IPS-18c (cell line): ENCODE measurements at regions not wholly inside any gene's neighbourhood (a gene's known extent, or its start where the extent isn't known, plus 50 kb on each side); places are given as distances from the start of the nearest gene placed in this dataset.

Experiments used
- H3K4me3 ChIP-seq: 2 replicates; pipeline ENCODE4 v1.7.0; 2013; ENCODE audit warnings: low read depth, mild to moderate bottlenecking, low read length, moderate library complexity; ENCODE audit not compliant: insufficient read depth
- H3K9me3 ChIP-seq: one replicate; pipeline ENCODE4 v1.6.1; 2013; ENCODE audit warnings: mild to moderate bottlenecking, low read length, moderate library complexity; ENCODE audit not compliant: control insufficient read depth, insufficient read depth

DNA sequence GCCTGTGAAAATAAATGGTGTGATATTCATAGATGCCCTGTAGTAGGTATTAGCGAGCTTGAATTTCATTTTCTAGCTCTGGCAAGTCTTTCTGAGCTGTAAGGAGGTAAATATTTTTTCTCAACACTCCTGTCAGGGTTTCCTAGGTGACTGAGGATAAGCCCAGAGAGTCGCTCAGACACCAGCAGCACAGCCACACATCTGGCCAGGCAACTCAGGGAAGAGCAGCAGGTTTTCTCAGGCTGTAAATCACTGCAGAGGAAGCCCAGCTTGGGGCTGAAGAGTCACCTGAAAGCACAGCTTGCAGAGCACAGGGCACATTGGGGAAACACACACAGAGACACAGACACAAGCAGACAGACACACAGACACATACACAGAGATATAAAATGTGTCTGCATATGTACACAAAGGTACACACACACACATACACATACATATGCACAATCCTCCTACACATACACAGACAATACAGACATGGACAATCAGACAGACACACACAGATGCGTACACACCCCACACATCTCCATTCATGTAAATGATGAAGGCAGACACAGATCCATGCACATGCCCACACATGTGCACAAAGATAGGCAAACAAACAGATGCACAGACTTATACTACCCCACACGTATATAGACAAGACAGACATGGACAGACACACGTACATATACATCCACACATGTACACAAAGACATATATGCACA, 232.0 kb upstream of the TMTC1 start:
- H3K9me3 ChIP-seq = no peaks in the 10 kb centered on the region
- no peak overlapping the region for H3K4me3 ChIP-seq

DNA sequence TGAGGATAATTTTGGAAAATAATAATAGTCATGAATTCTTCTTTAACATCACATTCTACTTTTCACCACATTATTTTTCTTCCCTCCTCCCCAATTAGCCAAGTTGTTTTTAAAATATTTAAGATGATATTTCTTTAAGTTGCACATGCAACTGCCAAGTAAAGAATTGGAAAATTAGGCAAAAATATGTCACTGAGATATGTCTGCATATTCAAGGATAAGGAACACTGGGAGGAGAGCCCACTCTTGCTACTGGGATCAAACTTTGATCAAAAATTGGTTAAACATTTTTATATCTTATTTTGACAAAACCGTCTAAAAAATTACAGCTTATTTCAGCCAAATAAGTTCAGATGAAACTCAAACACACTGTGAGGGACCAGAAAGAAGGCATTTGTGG, 231.2 kb upstream of the TMTC1 start:
- no peak overlapping the region for H3K4me3 ChIP-seq
- H3K9me3 ChIP-seq = no peaks in the 10 kb centered on the region

DNA sequence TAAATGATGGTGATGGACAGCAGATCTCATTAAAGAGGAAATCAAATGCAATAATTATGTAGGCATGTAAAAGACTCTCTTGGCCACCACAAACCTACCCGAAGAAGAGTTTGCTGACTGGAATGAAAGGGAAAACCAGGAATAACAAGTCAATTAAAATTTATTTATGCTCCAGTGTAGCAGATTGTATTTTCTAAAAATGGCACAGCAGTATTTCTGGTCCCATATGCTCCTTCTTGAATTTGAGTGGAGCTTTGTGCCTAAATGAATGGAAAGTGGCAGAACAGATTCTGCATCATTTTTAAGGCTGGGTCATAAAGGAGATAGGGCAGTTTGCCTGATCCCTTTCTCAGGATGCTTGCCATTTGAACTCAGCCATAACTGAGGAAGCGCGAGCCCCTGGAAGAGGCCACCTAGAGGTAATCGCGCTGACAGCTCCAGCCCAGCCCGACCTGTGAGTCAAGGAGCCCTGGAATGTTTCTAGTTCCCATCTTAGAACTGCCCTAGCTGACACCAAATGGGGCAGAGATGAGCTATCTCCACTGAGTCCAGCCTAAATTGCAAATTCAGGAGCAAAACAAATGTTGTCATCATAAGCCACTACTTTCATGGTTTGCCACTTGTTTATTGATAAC, 229.2 kb upstream of the TMTC1 start:
- no peak overlapping the region for H3K4me3 ChIP-seq
- H3K9me3 ChIP-seq = no peaks in the 10 kb centered on the region

DNA sequence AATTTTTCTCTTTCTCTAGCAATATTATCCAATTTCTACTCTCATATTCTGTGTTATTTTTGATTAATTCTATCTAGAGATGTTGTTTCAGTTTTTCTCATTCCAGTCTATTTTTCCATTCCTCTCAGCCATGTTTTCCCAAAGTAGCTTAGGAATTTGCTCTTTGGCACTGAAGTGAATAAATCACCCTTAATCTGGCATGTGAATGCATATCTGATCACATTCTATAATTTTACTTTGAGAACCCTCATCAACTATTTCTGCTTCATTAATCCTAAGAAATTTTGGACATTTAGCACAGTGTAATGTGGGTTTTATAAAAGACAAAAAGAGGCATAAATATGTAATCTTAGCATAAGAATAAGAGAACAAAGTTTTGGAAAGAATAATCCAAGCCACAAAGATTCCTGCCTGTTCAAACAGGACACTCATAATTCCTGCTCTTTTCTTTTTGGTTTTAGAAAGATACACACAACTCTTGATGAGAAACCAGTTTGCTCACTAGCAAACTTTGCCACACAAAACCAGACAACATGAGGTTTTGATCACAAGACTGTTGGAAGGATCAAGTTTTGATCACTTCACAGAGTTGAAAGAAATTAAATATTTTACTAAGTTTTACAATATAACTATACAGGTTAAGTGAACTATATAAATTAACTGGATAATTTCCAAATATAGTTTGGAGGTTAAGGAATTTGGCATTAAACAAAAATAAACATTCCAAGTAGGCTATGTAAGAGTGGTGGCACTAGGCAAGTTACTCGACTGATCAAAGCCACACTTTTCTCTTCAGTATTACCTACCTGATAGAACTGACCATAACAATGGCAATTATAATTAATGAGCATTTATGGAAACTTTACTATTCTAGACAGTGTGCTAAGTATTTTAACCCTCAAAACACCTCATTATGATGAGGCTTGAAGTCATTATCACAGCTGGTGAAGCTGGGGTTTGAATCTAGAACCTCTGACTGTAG, 226.6 kb upstream of the TMTC1 start:
- H3K9me3 ChIP-seq = no peaks in the 10 kb centered on the region
- H3K4me3 ChIP-seq = no peak overlapping the region

DNA sequence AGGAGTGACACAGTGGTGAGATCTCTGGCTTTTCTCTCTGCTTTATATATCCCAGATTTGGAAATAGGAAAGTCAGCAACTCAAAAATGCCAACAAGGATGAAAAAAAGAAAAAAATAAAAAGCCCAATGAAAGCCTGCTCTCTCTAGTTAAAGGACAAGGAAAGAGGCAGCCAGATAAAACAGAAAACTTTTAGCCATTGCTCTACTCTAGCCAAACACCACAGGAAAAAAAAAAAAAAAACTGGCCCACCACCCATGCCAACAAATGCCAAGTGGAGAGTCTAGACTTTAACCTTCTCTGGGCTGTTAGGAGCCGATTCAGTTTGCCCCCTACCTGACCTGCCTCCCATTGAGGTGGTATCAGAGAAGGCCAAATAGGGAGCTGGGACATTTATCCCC, 222.3 kb upstream of the TMTC1 start:
- Histone ChIP-seq H3K9me3 (no peaks in the 10 kb centered on the region), H3K4me3 (no peak overlapping the region)

DNA sequence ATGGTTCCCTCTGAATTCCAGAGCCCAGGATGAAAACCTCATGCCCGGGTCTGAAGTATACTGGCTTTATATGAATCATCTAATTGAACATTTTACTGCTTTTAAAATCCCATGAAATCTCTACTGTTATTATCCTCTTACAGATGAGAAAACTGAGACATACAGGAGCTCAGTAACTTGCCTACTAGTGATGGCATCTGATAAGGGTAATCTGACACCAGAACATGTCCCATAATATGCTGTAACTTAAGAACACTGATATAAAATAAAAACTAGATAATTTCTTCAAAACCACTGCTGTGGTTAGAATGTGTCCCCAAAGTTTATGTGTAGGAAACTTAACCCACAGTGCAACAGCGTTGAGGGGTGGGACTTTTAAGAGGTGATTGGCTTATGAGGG, 219.6 kb upstream of the TMTC1 start:
- Histone ChIP-seq H3K4me3 (no peak overlapping the region), H3K9me3 (no peaks in the 10 kb centered on the region)

DNA sequence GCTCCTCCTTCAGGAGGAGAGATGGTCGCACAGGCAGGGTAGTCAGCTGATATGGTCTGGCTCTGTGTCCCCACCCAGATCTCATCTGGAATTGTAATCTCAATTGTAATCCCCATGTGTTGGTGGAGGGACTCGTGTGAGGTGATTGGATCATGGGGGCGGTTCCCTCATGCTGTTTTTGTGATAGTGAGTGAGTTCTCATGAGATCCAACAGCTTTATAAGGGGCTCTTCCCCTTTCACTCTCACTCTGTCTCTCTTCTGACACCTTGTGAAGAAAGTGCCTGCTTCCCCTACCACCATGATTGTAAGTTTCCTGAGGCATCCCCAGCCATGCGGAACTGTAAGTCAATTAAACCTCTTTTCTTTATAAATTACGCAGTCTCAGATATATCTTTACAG, 218.9 kb upstream of the TMTC1 start:
- no peaks in the 10 kb centered on the region for H3K9me3 ChIP-seq
- no peak overlapping the region for H3K4me3 ChIP-seq

DNA sequence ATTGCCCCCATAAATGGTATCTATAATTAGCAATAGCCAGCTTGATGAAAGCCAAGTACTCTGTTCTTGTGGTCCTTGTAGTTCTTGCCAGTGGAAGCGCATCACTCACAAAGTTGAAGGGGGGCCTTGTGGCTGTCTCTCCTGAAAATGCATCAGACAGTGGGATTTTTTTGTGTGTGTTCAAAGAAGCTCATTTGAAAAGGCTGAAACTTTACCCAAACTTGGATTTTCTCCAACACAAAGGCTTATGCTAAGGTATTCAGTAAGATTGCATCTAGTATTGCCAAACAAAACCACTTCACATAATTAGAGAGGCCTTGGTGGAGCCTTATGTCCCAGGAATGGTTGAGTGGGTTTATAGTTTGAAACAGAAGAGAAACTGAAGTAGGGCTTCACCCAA, 216.7 kb upstream of the TMTC1 start:
- Histone ChIP-seq H3K4me3 (no peak overlapping the region), H3K9me3 (no peaks in the 10 kb centered on the region)

DNA sequence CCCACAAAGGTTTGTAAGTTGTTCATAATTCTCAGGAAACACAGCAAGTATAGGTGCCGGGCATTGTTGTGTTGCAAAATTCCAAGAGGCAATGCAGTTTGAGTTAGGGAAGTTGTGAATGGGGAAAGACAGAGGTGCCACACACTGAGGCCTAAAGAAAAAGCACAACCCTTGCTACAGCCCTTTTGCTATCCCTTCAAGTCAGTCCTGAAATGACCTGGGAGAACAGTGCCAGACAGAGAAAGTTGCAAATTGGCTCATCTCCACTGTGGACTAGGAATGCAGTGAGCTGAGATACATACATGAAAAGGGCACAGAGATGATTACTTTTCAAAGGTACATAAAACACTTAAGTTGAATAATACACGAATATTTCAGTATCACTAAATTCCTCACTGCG, 213.3 kb upstream of the TMTC1 start:
- Histone ChIP-seq H3K9me3 (no peaks in the 10 kb centered on the region), H3K4me3 (no peak overlapping the region)

DNA sequence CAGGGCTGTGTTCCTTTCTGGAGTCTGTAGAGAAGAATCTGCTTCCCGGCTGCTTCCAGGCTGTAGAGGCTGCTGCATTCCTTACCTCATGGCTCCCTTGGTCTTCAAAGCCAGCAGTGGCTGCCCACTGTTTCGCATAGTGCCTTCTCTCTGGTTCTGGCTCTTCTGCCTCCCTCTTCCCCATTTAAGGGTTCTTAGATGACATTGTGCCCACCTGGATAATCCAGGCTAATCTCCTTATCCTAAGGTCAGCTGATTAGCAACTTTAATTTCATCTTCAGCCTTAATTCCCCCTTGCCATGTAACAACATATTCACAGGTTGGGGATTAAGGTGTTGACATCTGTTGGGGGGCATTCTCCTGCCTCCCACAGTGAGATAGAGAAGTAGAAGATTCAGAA, 208.6 kb upstream of the TMTC1 start:
- Histone ChIP-seq H3K9me3 (no peaks in the 10 kb centered on the region), H3K4me3 (no peak overlapping the region)

DNA sequence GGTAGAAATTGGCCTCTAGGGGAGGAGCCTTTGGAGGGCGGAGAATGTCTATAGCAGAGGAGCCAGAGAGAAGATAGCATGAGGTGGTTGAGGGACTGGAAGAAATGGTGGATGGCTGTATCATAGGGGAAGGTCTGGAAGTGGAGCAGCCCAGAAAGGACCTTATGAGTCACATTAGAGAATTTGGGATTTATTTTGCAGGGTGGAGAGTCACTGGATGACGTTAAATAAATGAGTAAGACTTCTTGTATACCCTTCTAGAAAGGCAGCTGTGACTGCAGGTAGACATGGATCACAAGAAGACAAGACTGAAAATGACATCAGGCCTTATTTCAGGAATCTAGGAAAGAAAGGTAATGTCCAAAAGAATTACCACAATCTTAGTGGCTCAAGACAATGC, 208.2 kb upstream of the TMTC1 start:
- Histone ChIP-seq H3K9me3 (no peaks in the 10 kb centered on the region), H3K4me3 (no peak overlapping the region)

DNA sequence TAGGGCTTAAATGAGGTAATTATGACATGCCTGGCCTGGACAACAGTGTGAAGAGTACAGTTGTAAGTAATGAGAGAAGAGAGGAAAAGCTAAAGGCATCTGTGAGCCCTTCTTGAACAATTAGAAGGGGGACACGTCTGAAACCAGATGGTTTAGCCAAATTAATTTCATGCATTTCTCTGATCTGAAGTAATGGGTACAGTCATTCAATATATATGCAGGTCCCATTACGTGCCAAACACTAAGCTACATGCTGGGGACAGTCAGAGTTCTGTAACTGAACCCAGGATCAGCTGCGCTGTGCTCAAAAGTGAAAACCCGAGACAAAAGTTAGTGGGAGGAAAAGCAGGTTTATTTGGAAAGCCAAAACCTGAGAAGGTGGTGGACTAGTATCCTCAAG, 207.2 kb upstream of the TMTC1 start:
- Histone ChIP-seq H3K9me3 (no peaks in the 10 kb centered on the region), H3K4me3 (no peak overlapping the region)

DNA sequence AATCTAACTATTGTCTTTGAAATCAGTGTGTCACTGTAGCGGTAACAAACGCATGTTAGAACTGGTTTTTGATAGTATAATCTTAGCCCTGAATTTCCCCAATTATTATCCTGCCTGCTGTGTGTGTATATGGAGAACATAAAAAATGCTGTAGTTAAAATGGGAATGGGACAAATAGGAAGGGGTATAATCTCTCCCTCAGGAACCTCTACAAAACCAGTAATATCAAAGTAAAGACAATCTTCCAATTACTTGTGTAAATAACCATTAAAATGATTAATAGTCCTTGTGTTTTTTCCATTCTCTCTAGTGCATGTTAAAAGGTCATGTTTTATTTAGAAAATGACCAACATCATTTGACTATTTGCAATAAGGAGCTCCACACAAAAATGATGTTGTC, 200.1 kb upstream of the TMTC1 start:
- Histone ChIP-seq H3K4me3 (no peak overlapping the region), H3K9me3 (no peaks in the 10 kb centered on the region)

DNA sequence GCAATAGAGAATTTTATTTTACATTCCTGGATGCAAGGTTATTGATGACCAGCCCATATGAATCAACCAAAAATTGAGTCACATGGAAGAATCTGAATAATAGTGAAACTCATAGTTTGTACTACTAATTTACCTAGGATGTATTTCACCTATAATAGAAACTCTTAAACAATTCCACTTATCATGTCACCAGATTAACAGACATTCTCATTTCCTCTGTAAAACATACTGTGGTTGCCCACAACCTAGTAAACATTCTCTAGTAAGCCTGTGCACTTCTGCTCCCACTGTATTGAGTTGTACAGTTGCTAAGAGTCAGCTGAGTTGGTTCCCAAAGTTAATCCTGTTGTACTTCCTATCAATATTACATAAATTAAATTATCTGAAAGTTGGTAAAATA, 196.6 kb upstream of the TMTC1 start:
- no peaks in the 10 kb centered on the region for H3K9me3 ChIP-seq
- H3K4me3 ChIP-seq = no peak overlapping the region

DNA sequence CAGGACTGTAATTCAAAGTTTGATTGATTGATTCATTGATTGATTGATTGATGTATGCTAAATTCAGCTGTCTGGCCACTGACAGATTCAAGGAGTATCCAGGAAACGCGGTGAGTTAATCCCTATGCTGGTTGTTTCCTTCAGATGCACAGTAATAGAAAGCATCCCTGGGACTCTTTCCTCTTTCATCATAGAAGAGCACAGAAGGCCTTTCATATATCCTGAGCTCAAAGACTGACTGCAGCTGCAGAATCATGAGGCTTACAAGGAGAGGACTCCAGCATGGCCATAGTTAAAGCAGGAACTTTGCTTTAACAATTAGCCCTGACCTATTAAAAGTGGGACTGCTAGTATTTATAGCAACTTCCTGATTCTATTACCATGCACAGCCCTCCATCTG, 187.7 kb upstream of the TMTC1 start:
- Histone ChIP-seq H3K9me3 (no peaks in the 10 kb centered on the region), H3K4me3 (no peak overlapping the region)

DNA sequence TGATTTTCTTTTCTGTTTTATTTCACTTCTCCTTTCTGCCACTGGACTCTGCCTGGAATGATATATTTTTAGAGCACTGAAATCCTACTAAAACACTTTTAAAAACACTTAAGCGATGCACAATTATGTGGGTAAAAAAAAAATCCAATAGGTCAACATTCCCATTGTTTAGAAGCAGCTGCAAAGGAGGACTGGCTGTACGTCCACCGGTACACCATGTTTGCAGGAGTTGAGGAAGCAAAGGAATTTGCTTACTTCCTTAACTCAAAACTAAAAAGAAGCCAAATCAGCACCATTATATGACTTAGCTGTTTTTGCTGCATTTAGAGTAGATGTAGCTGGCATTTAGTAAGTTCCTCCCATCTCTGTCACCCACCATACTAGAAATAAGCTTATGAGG, 186.8 kb upstream of the TMTC1 start:
- no peak overlapping the region for H3K4me3 ChIP-seq

DNA sequence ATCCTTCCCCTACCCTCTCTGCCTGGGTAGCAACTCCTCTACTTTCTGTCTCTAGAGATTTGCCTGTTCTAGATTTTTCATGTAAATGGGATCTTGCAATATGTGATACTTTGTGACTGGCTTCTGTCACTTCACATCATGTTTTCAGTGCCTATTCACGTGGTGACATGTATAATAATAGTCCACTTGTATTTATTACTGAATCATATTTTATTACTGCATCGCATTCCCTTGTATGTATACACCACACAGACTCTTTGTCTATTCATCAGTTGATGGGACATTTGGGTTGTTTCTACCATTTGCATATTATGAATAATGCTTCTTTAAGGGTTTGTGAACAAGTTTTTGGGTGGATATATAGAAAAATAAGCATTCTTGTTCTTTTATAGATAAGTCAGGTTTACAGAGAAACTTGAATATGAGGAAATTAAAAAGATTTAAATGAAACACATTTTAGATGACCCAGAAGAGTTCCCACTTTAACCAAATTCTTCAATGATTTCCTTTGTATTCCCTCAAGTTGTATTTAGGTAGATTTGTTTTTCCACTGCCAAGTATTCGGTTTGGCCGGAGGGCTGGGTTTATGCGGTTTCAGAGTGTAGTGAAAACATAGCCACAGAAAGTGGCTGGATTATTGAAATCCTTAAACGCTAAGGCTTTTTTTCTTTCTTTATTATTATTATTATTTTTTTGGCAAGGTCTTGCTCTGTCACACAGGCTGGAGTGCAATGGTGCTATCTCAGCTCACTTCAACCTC, 178.7 kb upstream of the TMTC1 start:
- Histone ChIP-seq H3K9me3 (no peaks in the 10 kb centered on the region), H3K4me3 (no peak overlapping the region)

More for the DNA sequence above, 186.8 kb upstream of the TMTC1 start:
- H3K9me3 ChIP-seq = no peaks in the 10 kb centered on the region
